Urinary bladder (tissue), 3 donors: ENCODE measurements at regions not wholly inside any gene's neighbourhood (a gene's known extent, or its start where the extent isn't known, plus 50 kb on each side); places are given as distances from the start of the nearest gene placed in this dataset.

Experiments
- DNase-seq: peaks from one replicate; pipeline ENCODE4 v3.0.0-alpha.2; 2015; ENCODE audit errors: extremely low spot score
- H3K27ac ChIP-seq: one replicate; pipeline ENCODE4 v1.5.1; 2013; ENCODE audit warnings: low read depth, mild to moderate bottlenecking, moderate library complexity
- H3K36me3 ChIP-seq: one replicate; pipeline ENCODE4 v1.6.1; 2013; ENCODE audit warnings: mild to moderate bottlenecking, moderate library complexity; ENCODE audit not compliant: insufficient read depth
- H3K4me1 ChIP-seq: one replicate; pipeline ENCODE4 v1.6.1; 2013; ENCODE audit warnings: mild to moderate bottlenecking, moderate library complexity; ENCODE audit not compliant: insufficient read depth
- H3K4me3 ChIP-seq: one replicate; pipeline ENCODE4 v1.5.1; 2013; ENCODE audit warnings: low read depth, low read length
- WGBS: extraction: QIAGEN DNeasy Blood & Tissue Kit; methylation state at CpG from one replicate; pipeline ENCODE4 v1.1.7; 2013; 5-methylcytosine and 5-hydroxymethylcytosine counted together
- donor health status: healthy with polysubstance abuse.
- donor health status: healthy.

DNA sequence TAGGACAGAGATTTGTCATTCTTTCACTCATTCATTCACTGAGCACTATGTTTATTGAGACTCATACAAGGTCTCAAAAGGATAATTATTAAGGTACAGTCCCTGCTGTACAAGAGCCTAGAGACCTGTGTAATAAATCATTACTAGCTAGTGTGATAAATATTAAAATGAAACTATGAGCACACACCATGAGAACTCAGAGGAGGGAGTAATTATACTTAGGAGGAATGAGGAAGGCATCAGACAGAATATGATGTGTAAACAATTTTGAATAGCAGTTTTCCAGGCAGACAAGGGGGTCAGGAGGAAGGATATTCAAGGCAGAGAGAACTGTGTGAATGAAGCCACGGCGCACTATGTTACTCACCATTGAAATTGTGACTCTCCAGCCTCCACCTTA is 300.8 kb upstream of the ISX start:
- Histone ChIP-seq H3K27ac (no peak overlapping the region), H3K4me1 (no peaks in the 10 kb centered on the region), H3K4me3 (no peak overlapping the region), H3K36me3 (no peaks in the 10 kb centered on the region)
- no peak for DNase-seq
- WGBS = 88% methylated on average over 2 of the region's 2 CpGs

DNA sequence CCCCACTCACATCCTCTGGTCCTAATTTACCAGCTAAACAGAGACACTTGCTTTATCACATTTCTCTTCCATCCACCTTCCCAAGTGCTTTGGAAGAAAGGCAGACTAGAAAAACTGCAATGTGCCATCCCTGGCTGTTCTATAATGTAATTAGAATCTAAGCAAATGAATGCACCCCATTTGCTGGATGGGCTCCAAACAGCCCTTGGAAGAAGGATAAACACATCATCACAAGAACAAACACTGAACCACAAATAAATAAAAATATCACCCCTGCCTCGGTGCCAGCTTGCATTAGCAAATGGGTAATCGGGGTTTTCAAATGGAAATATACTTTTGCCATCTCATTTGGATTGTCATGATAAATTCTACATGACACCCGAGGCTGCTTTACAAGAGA is 296.6 kb upstream of the ISX start:
- no peak for DNase-seq
- no peaks in the 10 kb centered on the region for H3K4me1 ChIP-seq
- H3K4me3 ChIP-seq = no peak overlapping the region
- no peak overlapping the region for H3K27ac ChIP-seq
- no peaks in the 10 kb centered on the region for H3K36me3 ChIP-seq
- 63% methylated on average over 3 of the region's 3 CpGs for WGBS

DNA sequence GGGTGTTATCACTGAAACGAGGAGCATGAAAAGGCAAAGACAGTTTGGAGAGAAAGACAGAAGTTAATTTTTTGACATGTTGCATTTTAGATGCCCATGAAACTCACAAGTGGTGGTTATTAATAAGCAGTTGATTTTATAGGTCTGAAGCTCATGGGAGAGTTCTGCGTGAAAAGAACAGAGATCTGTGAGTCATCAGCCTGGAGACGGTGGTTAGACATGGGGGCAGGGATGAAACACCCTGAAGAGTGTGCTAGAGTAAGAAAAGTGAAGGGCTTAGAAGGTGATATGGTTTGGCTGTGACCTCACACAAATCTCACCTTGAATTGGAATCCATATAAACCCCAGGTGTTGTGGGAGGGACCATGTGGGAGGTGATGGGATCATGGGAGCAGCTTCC is 289.1 kb upstream of the ISX start:
- H3K4me3 ChIP-seq = no peak overlapping the region
- no peak overlapping the region for H3K27ac ChIP-seq
- 23% methylated on average over 3 of the region's 3 CpGs for WGBS
- DNase-seq = no peak
- H3K36me3 ChIP-seq = no peaks in the 10 kb centered on the region
- H3K4me1 ChIP-seq = no peaks in the 10 kb centered on the region

- DNase-seq = no peak
- no peaks in the 10 kb centered on the region for H3K4me1 ChIP-seq
- H3K36me3 ChIP-seq = no peaks in the 10 kb centered on the region
- H3K4me3 ChIP-seq = no peak overlapping the region
- no peak overlapping the region for H3K27ac ChIP-seq
Observed at GRCh38 chr22:34781681-34782080, 284.3 kb upstream of the ISX start.

- no peak for DNase-seq
- no peaks in the 10 kb centered on the region for H3K4me1 ChIP-seq
- 37% methylated on average over 5 of the region's 5 CpGs for WGBS
- no peaks in the 10 kb centered on the region for H3K36me3 ChIP-seq
- no peak overlapping the region for H3K27ac ChIP-seq
- H3K4me3 ChIP-seq = no peak overlapping the region
Observed at GRCh38 chr22:34783436-34783835, 282.5 kb upstream of the ISX start.

GRCh38 chr22:34784056-34784455 is 281.9 kb upstream of the ISX start:
- 25% methylated on average over 3 of the region's 3 CpGs for WGBS
- DNase-seq = no peak

DNA sequence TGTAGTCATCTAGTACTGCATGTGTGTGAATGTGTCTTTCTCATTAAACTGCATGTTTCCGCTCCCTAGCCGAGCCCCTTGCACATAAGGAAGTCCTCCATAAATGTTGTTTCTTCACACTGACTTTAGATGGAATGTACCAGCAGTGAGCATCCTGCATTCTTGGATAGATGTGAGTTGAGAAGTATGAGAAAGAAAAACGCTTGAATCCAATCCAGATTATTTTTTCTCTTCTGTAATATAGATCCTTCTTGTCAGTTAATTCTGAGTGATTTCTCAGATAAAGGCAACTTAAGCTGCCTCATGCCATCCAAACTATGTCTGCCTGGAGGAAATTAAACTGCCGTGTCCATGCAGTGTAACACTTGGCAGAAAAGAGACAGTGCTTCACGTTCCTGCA is 268.1 kb upstream of the ISX start:
- DNase-seq = no peak
- WGBS = 63% methylated on average over 5 of the region's 5 CpGs
- Histone ChIP-seq H3K4me3 (no peak overlapping the region), H3K27ac (no peak overlapping the region), H3K4me1 (no peaks in the 10 kb centered on the region), H3K36me3 (no peaks in the 10 kb centered on the region)

More at GRCh38 chr22:34784056-34784455, 281.9 kb upstream of the ISX start:
- H3K4me3 ChIP-seq = no peak overlapping the region
- no peaks in the 10 kb centered on the region for H3K36me3 ChIP-seq
- H3K4me1 ChIP-seq = no peaks in the 10 kb centered on the region
- no peak overlapping the region for H3K27ac ChIP-seq

GRCh38 chr22:34798605-34799004 is 267.4 kb upstream of the ISX start:
- H3K27ac ChIP-seq = no peak overlapping the region
- H3K4me3 ChIP-seq = no peak overlapping the region
- H3K36me3 ChIP-seq = no peaks in the 10 kb centered on the region
- WGBS = 45% methylated on average over 3 of the region's 3 CpGs
- H3K4me1 ChIP-seq = no peaks in the 10 kb centered on the region
- DNase-seq = no peak

GRCh38 chr22:34800260-34800980 is 265.5 kb upstream of the ISX start:
- 18% methylated on average over 10 of the region's 10 CpGs for WGBS
- Histone ChIP-seq H3K4me1 (no peaks in the 10 kb centered on the region), H3K27ac (no peak overlapping the region), H3K36me3 (no peaks in the 10 kb centered on the region), H3K4me3 (no peak overlapping the region)
- DNase-seq = peak; percentile 78

- H3K27ac ChIP-seq = no peak overlapping the region
- no peak for DNase-seq
- H3K36me3 ChIP-seq = no peaks in the 10 kb centered on the region
- H3K4me1 ChIP-seq = no peaks in the 10 kb centered on the region
- 95% methylated on average over 11 of the region's 11 CpGs for WGBS
- no peak overlapping the region for H3K4me3 ChIP-seq
Observed at GRCh38 chr22:34801221-34801620, 264.7 kb upstream of the ISX start.

GRCh38 chr22:34804091-34804490 is 261.9 kb upstream of the ISX start:
- no peaks in the 10 kb centered on the region for H3K4me1 ChIP-seq
- 78% methylated on average over 3 of the region's 3 CpGs for WGBS
- no peak overlapping the region for H3K27ac ChIP-seq
- no peak overlapping the region for H3K4me3 ChIP-seq
- DNase-seq = no peak
- no peaks in the 10 kb centered on the region for H3K36me3 ChIP-seq

- DNase-seq = no peak
- Histone ChIP-seq H3K27ac (no peak overlapping the region), H3K4me3 (no peak overlapping the region), H3K4me1 (no peaks in the 10 kb centered on the region), H3K36me3 (no peaks in the 10 kb centered on the region)
- 47% methylated on average over 2 of the region's 2 CpGs for WGBS
Observed at GRCh38 chr22:34804604-34805003, 261.4 kb upstream of the ISX start.

DNA sequence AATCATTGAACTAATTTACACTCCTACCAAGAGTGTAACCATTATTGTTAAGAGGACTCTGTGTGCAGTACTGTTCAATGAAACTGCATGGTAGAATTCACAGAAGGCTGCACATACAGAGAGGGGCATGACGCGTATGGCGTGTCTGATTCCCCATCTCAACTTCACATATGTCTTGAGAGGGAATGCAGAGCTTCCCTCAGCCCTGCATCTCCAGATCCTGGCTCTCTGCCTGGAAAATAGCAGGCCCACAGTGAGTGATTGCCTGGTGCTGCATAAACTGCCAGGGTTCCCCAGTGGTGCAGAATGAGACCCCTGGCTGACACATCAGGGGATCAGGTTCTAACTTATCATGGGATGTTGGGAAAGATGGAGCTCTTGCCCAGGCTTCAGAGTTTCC is 260.2 kb upstream of the ISX start:
- WGBS = 71% methylated on average over 3 of the region's 3 CpGs
- Histone ChIP-seq H3K4me1 (no peaks in the 10 kb centered on the region), H3K4me3 (no peak overlapping the region), H3K36me3 (no peaks in the 10 kb centered on the region), H3K27ac (no peak overlapping the region)
- DNase-seq = no peak

DNA sequence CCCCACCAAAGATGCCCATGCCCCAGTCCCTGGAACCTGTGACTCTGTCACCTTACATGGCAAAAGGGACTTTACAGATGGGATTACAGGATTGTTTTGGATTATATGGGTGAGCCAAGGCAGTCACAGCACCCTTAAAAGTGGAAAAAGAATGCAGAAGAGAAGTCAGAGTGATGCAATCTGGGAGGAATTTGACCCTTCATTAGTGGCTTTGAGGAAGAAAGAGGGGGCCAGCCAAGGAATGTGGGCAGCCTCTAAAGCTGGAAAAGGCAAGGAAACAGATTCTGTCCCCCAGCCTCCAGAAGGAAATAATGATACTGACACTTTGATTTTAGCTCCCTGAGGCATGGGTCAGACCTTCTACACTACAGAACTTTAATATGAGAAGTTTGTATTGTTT is 257.3 kb upstream of the ISX start:
- DNase-seq = no peak
- Histone ChIP-seq H3K36me3 (no peaks in the 10 kb centered on the region), H3K4me3 (no peak overlapping the region), H3K4me1 (no peaks in the 10 kb centered on the region), H3K27ac (no peak overlapping the region)

DNA sequence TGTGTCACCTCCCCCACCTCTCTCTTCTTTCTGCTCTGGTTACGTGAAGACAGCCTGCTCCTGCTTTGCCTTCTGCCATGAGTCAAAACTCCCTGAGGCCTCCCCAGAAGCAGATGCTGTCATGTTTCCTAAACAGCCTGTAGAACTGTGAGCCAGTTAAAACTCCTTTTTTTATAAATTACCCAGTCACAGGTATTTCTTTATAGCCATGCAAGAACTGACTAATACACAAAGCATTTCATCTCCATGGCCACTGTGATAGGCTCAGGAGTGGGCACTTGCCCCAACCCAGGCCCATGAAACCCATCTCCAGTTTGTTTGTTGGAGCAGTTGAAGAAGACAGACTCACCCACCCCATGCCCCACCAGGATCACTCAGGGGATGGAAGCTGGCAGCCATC is 253.3 kb upstream of the ISX start:
- DNase-seq = no peak
- no peaks in the 10 kb centered on the region for H3K36me3 ChIP-seq
- WGBS = 76% methylated on average over 1 of the region's 1 CpG
- no peaks in the 10 kb centered on the region for H3K4me1 ChIP-seq
- H3K4me3 ChIP-seq = no peak overlapping the region
- H3K27ac ChIP-seq = no peak overlapping the region
